ENCODE measurements at regions not wholly inside any gene's neighbourhood (a gene's known extent, or its start where the extent isn't known, plus 50 kb on each side); places are given as distances from the start of the nearest gene placed in this dataset.

DNA sequence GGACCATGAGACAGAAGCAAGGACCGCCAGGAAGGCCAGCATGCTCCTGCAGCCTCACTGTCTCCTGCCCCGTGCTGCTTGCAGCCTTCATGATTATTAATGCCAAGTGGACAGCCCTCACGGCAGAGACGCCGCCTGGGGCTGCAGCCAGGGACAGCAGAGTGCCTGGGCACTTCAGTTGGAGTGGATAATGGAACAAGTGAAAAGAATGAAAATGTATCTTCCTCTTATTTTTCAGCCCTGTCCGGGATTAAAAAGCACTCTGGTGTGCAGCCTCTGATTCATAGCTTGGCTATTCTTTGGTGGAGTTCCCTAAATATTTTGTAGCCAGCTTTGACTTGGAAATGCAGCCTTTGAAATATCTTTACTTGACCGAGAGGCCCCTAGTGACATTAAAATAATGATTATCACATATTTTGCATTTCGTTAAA lies 1404.2 kb downstream of the BRD1 start:
- TF ChIP-seq, protein P1, sequence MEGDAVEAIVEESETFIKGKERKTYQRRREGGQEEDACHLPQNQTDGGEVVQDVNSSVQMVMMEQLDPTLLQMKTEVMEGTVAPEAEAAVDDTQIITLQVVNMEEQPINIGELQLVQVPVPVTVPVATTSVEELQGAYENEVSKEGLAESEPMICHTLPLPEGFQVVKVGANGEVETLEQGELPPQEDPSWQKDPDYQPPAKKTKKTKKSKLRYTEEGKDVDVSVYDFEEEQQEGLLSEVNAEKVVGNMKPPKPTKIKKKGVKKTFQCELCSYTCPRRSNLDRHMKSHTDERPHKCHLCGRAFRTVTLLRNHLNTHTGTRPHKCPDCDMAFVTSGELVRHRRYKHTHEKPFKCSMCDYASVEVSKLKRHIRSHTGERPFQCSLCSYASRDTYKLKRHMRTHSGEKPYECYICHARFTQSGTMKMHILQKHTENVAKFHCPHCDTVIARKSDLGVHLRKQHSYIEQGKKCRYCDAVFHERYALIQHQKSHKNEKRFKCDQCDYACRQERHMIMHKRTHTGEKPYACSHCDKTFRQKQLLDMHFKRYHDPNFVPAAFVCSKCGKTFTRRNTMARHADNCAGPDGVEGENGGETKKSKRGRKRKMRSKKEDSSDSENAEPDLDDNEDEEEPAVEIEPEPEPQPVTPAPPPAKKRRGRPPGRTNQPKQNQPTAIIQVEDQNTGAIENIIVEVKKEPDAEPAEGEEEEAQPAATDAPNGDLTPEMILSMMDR (IDR thresholded peaks at IDR 0.05; ENCODE audit: low read depth, low read length, missing control alignments), result no peak
- H3K4me3 ChIP-seq (replicated peaks; ENCODE audit: low read depth, low read length), result no peak overlapping the region
- no peak for DNase-seq (ENCODE audit: extremely low read depth, low read depth)

DNA sequence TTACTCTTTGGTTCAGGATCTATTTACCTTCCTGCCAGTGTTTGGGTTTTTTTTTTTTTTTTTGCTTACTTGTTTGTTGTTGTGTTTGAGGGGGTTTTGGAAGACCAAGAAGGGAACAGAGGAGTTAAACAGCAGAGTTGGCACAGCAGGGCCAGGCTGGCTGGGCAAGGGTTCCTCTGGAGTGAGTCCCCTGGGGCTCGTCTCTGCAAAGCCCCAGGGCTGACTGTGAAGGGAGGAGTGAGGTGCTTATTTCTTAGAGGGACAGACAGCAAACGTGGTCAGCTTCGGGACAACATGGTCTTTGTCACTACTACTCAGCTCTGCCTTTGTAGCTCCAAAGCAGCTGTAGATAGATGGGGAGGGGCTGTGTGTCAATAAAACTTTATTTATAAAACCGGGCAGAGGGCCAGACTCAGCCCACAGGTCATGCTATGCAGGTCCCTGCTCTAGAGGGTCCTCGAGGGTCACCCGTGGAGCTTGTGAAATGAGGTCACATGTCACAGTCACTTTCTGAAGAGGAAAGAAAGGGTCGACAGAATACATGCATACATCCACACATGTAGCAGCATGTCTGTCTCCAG lies 1404.7 kb downstream of the BRD1 start:
- H3K4me3 ChIP-seq (replicated peaks; ENCODE audit: low read depth, low read length), result no peak overlapping the region
- no peak for DNase-seq (ENCODE audit: extremely low read depth, low read depth)
- TF ChIP-seq, protein P1 (IDR thresholded peaks at IDR 0.05; ENCODE audit: low read depth, low read length, missing control alignments), result no peak

DNA sequence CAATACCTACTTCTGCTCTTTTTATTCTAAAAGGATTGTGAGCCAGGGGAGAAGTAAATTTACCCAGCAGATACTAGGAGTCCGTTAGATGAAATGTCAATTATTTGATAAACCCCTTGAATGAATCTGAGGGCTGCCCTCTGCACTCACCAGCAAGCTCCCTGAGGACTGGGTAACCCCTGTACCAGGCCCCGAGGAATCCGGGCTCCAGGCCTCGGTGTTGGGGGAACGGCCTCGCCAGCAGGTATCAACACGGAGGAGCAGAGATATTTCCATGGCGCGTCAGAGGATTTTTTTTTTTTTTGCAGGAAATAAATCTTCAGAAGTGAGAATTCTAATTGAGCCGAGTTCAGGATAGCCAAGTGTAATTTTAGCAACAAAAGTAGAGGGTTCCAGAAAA lies 1408.8 kb downstream of the BRD1 start:
- TF ChIP-seq, protein P1 (IDR thresholded peaks at IDR 0.05; ENCODE audit: low read depth, low read length, missing control alignments), result no peak

DNA sequence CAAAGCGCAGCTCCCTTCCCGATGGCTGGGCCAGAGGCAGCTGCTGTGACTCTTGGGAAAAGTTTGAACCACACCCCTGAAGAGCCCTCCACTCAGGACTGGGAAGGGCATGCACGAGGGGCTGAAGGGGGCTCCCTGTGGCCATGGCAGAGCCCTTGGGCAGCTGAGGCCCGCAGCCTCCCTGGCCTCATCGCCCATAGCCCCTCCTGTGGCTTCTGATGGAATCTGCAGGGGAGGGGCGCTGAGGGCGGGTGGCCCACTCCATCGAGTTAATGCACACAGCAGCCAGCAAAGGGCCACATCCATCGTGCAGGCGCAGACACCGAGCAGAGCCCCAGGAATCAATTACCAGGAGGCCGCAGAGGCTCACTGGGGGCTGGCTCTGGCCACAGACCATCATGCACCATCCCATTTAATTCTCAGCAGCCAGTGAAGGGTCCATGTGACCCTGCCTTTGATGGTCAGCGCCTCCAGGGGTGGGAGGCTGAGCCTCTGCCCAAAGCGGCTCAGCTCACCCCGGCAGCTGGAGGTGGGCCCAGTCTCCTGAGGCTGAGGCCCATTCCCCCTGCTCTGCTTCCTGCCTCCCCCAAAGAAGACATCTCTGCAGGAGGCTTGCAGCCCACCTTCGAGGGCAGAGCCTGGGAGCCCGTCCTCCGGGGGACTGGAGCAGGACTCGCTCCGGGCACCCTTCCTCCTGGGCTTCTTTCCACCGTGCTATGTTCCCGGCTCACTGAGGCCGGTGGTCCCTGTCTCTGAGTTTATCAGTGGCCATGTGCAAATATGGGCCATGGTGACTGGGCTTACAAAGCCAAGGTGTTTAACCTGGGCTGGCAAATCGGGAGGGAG lies 1410.2 kb downstream of the BRD1 start:
- TF ChIP-seq, protein P1 (IDR thresholded peaks at IDR 0.05; ENCODE audit: low read depth, low read length, missing control alignments), result no peak
- DNase-seq (ENCODE audit: extremely low read depth, low read depth), result no peak
- H3K4me3 ChIP-seq (replicated peaks; ENCODE audit: low read depth, low read length), result no peak overlapping the region

More for the DNA sequence above, 1408.8 kb downstream of the BRD1 start:
- no peak overlapping the region for H3K4me3 ChIP-seq (replicated peaks; ENCODE audit: low read depth, low read length)
- DNase-seq (ENCODE audit: extremely low read depth, low read depth), result no peak

DNA sequence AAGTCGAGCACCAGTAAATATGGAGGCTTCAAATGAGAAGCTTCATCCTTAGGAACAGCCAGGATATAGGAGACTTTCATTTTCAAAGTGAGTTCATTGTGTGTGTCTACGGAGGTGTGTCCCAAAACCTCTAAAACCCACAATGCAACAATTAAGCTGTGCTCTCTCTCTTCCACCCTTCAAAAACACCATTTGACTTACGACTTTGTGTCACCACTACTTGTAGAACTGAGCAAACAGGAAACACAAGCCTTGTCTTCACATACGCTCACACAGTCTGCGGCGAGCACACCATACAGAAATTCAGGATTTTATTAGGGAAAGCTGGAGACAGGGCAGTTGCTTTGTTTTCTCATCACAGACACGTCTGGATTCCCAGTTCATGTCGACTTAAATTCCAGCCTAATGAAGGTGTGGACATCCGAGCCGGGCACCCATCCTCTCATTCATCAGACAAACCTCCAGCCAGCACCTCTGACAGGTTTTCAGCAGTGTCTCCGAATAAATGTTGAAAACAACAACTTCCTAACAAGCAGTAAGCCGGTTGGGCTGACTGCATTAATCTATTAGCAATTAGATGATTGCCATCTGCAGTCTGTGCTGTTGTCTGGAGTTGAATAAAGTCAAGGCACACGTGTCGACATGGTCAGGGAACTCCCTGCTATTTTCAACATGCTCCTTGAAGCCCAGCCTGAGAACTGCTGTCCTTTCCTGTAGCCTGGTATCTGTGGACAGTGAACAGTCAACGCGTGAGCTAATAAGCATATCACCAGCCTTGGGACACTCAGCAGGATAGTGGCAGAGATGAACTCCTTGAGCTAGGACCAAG lies 1411.1 kb downstream of the BRD1 start:
- no peak overlapping the region for H3K4me3 ChIP-seq (replicated peaks; ENCODE audit: low read depth, low read length)
- DNase-seq (ENCODE audit: extremely low read depth, low read depth), result no peak
- TF ChIP-seq, protein P1 (IDR thresholded peaks at IDR 0.05; ENCODE audit: low read depth, low read length, missing control alignments), result no peak

DNA sequence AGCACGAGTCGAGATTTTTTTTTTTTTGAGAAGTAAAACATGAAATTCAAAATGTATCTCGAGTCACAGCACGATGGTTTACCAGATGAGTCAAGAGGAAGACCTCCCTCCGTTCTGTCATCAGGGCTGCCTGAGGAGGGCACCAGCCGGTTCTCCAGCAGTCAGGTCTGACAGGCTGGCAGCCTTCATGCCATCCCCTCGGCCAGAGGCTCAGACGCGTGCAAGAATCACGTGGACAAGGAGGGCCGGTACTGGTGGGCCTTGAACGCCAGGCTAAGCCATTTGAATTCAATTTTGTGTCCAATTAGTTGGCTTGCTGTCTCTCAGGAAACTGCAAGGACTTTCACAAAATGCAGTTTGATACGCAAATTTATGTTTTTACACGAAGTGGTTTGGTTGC lies 1412.2 kb downstream of the BRD1 start:
- TF ChIP-seq, protein P1 (IDR thresholded peaks at IDR 0.05; ENCODE audit: low read depth, low read length, missing control alignments), result no peak
- no peak overlapping the region for H3K4me3 ChIP-seq (replicated peaks; ENCODE audit: low read depth, low read length)
- DNase-seq (ENCODE audit: extremely low read depth, low read depth), result no peak
